ENCODE measurements at regions not wholly inside any gene's neighbourhood (a gene's known extent, or its start where the extent isn't known, plus 50 kb on each side); places are given as distances from the start of the nearest gene placed in this dataset.

- no peak for DNase-seq
These were observed 320.6 kb upstream of the TBL1XR1 start for GRCh38 chr3:177517906-177518305.

DNA sequence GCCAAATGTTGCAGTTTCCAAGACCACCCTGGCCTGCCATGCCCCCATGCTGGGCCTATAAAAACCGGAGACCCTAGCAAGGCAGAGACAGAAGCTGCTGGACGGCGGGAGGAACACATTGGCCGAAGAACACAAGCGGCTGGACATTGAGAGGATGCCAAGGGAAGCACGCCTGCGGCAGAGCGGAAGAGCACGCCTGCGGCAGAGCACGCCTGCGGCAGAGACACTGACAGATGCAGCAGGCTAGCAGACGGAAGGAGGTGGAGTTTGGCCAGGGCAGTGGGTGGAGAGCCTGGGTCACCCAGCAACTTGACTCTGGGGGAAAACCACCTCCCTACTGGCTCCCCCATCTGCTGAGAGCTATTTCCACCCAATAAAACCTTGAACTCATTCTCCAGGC is 322.3 kb upstream of the TBL1XR1 start:
- DNase-seq: no peak

DNA sequence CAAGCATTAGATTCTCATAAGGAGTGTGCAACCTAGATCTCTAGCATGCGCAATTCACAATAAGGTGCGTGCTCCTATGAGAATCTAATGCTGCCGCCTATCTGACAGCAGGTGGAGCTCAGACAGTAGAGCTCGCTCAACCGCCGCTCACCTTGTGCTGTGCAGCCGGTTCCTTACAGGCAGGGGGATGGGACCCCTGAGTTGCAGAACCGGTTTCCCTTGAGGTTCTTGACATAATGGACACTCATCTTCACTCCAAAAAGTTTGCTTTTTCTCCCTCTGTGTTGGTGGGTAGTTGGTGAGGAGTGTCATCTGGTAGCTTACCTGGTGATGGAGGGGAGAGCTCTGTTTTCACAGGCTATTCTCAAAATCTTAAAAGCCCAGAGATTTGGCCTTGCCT is 324.0 kb upstream of the TBL1XR1 start:
- DNase-seq: no peak

- no peak for DNase-seq
These were observed 324.8 kb upstream of the TBL1XR1 start for GRCh38 chr3:177522051-177522450.

GRCh38 chr3:177523067-177523675 is 325.9 kb upstream of the TBL1XR1 start:
- no peak for DNase-seq

DNA sequence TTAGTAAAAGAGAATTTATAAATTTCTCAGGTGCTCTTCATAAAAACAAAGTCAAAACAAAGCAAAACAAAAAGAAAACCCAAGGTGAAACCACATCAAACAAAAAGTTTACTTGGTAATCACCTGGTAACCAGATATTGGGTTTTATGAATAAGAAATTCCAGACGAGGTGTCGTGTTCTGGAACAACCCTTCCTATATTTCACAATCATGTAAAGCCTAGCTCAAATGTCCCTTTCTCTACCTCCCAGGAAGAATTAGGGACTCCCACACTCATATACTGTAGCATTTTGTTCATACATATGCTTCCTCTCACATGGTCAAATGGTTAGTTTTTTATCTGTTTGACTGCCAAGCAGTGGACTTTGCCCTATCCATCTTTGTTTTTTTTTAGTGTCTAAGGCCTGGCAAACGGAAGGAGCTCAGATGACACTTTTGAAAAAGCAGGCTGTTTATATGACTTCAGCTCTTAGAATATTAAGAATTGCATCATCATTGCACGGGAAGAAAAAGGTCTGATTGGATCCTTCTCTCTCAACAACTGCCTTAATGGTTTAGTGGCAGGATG is 326.7 kb upstream of the TBL1XR1 start:
- no peak for DNase-seq

GRCh38 chr3:177524742-177525141 is 327.5 kb upstream of the TBL1XR1 start:
- no peak for DNase-seq

- DNase-seq: no peak
These were observed 328.1 kb upstream of the TBL1XR1 start for GRCh38 chr3:177525414-177525813.

GRCh38 chr3:177525987-177526712 is 328.9 kb upstream of the TBL1XR1 start:
- no peak for DNase-seq

- no peak for DNase-seq
These were observed 329.9 kb upstream of the TBL1XR1 start for GRCh38 chr3:177527182-177527581.

GRCh38 chr3:177528306-177529070 is 331.2 kb upstream of the TBL1XR1 start:
- no peak for DNase-seq

GRCh38 chr3:177529071-177529550 is 331.8 kb upstream of the TBL1XR1 start:
- no peak for DNase-seq

- no peak for DNase-seq
These were observed 332.5 kb upstream of the TBL1XR1 start for GRCh38 chr3:177529716-177530335.

DNA sequence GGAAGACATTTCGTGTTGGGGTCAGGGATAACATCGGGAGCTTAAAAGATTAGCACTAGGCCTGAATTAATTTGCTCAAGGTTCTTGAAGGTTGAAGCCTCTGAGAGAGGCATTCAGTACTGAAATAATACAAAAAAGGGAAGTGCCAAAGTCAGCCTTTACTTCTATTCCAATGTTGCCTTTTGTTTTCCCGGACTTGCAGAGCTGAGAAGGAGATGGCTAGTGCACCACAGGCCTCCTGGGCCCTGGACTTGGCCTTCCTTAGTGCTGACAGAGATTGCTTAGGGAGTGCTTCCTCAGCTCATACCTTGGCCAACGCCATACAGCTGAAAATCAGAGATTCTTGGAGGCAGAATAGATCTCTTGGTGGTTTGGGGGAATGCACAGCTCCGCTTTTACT is 333.6 kb upstream of the TBL1XR1 start:
- DNase-seq: no peak

GRCh38 chr3:177536873-177537272 is 339.6 kb upstream of the TBL1XR1 start:
- peak; percentile 40 for DNase-seq

- DNase-seq: no peak
These were observed 340.3 kb upstream of the TBL1XR1 start for GRCh38 chr3:177537612-177538011.

GRCh38 chr3:177538048-177538749 is 340.9 kb upstream of the TBL1XR1 start:
- DNase-seq: no peak

GRCh38 chr3:177538750-177539730 is 341.8 kb upstream of the TBL1XR1 start:
- no peak for DNase-seq

DNA sequence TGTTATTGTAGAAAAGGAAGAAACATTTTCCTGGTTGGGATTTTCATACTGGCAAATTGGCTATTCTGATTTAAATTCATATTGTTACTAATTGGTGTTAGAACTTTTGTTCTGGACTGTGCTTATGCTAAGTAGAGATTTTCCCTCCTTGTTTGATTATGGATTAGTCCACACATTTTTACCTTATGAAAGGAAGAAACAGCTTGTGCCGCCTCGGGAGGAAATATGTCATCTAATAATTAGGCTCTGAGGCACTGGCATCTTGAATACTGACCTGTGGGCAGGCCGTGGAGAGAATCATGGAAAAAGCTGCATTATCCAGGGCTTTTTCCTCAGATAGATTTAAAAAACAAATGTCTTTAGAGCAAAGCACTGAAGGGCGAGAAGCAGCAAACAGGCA is 344.3 kb upstream of the TBL1XR1 start:
- no peak for DNase-seq

DNA sequence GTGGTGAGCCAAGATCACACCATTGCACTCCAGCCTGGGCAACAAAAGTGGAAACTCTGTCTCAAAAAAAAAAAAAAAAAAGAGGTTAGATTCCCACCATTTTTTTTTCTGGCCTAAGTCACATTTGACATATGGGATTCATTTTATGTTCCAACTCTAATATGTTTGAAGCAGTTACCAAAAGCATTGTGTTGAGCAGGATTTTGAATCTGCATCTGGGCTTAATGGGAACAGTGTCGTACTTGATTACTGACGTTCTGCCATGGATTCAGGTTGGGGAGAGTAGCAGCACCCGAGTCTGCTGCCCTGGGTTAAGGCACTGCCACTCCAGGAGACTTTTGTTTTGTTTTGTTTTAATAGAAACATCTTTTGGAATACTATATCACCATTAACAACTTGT is 348.7 kb upstream of the TBL1XR1 start:
- no peak for DNase-seq

DNA sequence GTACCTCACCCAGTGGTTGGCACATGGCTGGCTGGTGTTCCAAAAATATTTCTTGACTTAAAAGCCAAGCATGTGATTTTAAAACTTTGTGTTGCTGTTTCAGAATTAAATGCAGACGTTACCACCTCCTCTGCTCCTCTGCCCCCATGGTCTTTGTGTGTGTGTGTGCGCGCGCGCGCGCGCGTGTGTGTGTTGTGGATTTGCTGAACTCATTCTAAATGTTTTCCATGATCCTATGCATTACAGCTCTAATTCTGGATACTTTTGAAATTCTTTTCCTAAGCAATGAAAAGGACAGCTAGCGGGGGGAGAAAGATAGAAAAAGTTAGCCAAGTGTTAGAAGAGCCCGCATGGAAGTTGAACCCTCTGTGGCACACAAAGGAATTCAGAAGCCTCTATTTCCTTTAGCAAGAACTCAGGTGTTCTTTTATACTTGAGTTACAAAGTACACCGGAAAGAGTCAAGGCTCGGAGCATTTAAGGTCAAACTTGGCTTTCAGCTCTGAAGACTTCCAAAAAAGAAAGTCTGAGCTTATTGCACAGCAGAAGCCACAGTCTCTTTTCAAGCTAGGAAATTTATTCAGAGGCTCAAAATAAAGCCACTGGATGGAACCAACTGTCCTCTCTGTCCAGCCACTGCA is 350.5 kb upstream of the TBL1XR1 start:
- no peak for DNase-seq

All from retina (tissue), 1 donor.